CD4-positive, alpha-beta T cell (primary cell): ENCODE measurements at regions not wholly inside any gene's neighbourhood (a gene's known extent, or its start where the extent isn't known, plus 50 kb on each side); places are given as distances from the start of the nearest gene placed in this dataset.
"Not testable (repeated sequence)": the region's sequence is repeated elsewhere in the genome, so short reads cannot be mapped to it uniquely, and the experiment has no call there.

Source experiments
- ATAC-seq: fragments of 200-7000 bp; cut with Tn5 transposase; one replicate; pipeline ENCODE4 v1.10.0; 2022; ENCODE audit warnings: mild to moderate bottlenecking; ENCODE audit not compliant: poor library complexity
- CTCF ChIA-PET: fragments of 350-600 bp; sonication (Branson Sonifier 250); formaldehyde crosslinking; loops from one replicate; lab custom pipeline; 2021; ENCODE audit warnings: antibody characterized with exemption, inconsistent platforms; lab: Charles Lee
- POLR2A ChIA-PET: fragments of 350-600 bp; sonication (Branson Sonifier 250); formaldehyde crosslinking; loops from one replicate; lab custom pipeline; 2021; ENCODE audit warnings: antibody characterized with exemption, inconsistent platforms; lab: Charles Lee
- DNase-seq, 14 experiments: peaks; one replicate each; pipeline ENCODE4 v3.0.0-alpha.2; 2013 to 2020; ENCODE audit warnings: mixed read lengths in 2 of 14
- H3K27ac ChIP-seq, 2 donors: one replicate each; pipeline versions ENCODE4 v1.5.1 to v1.7.0; 2013; ENCODE audit warnings: low read length in 2 of 2, low read depth in 1 of 2, mild to moderate bottlenecking in 1 of 2
- H3K27me3 ChIP-seq, 2 experiments: 1 replicate in 1 of 2; 2 replicates in 1 of 2; pipeline versions ENCODE4 v1.6.1 to v1.7.0; 2013; ENCODE audit warnings: low read length in 2 of 2, control low read depth in 1 of 2, mild to moderate bottlenecking in 1 of 2, moderate library complexity in 1 of 2; ENCODE audit not compliant: insufficient read depth in 2 of 2, control insufficient read depth in 1 of 2
- H3K36me3 ChIP-seq: one replicate; pipeline ENCODE4 v1.6.1; 2013; ENCODE audit warnings: low read length, control low read depth; ENCODE audit not compliant: insufficient read depth
- H3K4me1 ChIP-seq: one replicate; pipeline ENCODE4 v1.6.1; 2013; ENCODE audit warnings: low read length, control low read depth; ENCODE audit not compliant: insufficient read depth
- H3K4me3 ChIP-seq: one replicate; pipeline ENCODE4 v1.5.1; 2013; ENCODE audit warnings: mild to moderate bottlenecking, low read length, moderate library complexity
- H3K9me3 ChIP-seq, 2 experiments: 1 replicate in 1 of 2; 2 replicates in 1 of 2; pipeline versions ENCODE4 v1.6.1 to v1.7.0; 2013; ENCODE audit warnings: low read length in 2 of 2, mild to moderate bottlenecking in 2 of 2, control low read depth in 1 of 2, moderate library complexity in 1 of 2; ENCODE audit not compliant: control insufficient read depth in 1 of 2, insufficient read depth in 1 of 2
- H3K27ac Mint-ChIP-seq: one replicate; pipeline ENCODE4 v1.8.0; 2020; ENCODE audit warnings: mixed read lengths
- H3K27me3 Mint-ChIP-seq: one replicate; pipeline ENCODE4 v1.8.0; 2021; ENCODE audit warnings: mixed read lengths
- H3K36me3 Mint-ChIP-seq: one replicate; pipeline ENCODE4 v1.8.0; 2021; ENCODE audit warnings: low read depth, mixed read lengths
- H3K4me1 Mint-ChIP-seq: one replicate; pipeline ENCODE4 v1.8.0; 2021; ENCODE audit warnings: low read depth, mixed read lengths
- H3K4me3 Mint-ChIP-seq: one replicate; pipeline ENCODE4 v1.8.0; 2020; ENCODE audit warnings: mild to moderate bottlenecking, mixed read lengths
- H3K9me3 Mint-ChIP-seq: one replicate; pipeline ENCODE4 v1.8.0; 2020; ENCODE audit warnings: mixed read lengths
- CTCF ChIP-seq: fragments of 200-600 bp; IDR thresholded peaks from one replicate; pipeline ENCODE4 v1.8.0; 2022; ENCODE audit warnings: antibody characterized with exemption, mild to moderate bottlenecking
- intact Hi-C, 2 experiments: fragments of 100-400 bp; cut with DNase I in 1 of 2; cut with micrococcal nuclease in 1 of 2; formaldehyde crosslinking; loops; one replicate each; pipeline versions ENCODE4 v1.15.1 to v1.9.0; 2023 to 2025; cut with DNase I, micrococcal nuclease

DNA sequence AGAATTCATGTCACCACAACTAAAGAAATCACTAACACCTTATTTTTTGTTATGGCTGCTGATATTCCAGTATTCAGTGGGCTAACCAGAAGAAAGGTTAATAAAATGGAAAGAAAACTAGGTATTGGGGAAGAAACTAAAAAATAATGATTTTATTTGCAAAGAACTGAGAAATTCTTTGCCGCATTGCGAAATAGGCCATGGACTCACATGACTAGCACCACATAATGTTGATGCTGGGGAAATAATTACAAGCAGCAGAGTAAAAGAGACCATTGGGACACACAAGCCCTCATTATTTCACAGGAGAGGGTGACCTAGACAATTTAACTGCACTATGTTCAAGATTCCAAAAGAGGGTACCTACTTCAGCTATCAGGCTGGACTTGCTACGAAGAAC is 1411.5 kb downstream of the SLITRK5 start:
- Mint-ChIP-seq H3K27me3 (no peaks in the 10 kb centered on the region), H3K36me3 (no peaks in the 10 kb centered on the region), H3K27ac (no peak overlapping the region), H3K4me1 (no peaks in the 10 kb centered on the region), H3K9me3 (no peaks in the 10 kb centered on the region), H3K4me3 (no peak overlapping the region)
- POLR2A ChIA-PET = no interaction called here
- Histone ChIP-seq H3K27ac (no peak overlapping the region), H3K36me3 (no peaks in the 10 kb centered on the region), H3K4me3 (no peak overlapping the region), H3K4me1 (no peaks in the 10 kb centered on the region), H3K27me3 (no peaks in the 10 kb centered on the region), H3K9me3 (peaks cover 0 to 4% of the 10 kb centered on the region in 2 experiments)
- ATAC-seq (no peak), DNase-seq (no peak)
- CTCF ChIA-PET = no interaction called here
- TF ChIP-seq CTCF = no peak
- intact Hi-C loops = no loop called here

- H3K4me3 Mint-ChIP-seq, H3K27me3 Mint-ChIP-seq, H3K27me3 ChIP-seq, H3K9me3 Mint-ChIP-seq, H3K4me3 ChIP-seq, H3K27ac ChIP-seq, H3K9me3 ChIP-seq, H3K36me3 ChIP-seq, intact Hi-C loops, ATAC-seq, CTCF ChIA-PET, H3K4me1 ChIP-seq, H3K27ac Mint-ChIP-seq, H3K36me3 Mint-ChIP-seq, POLR2A ChIA-PET, DNase-seq, H3K4me1 Mint-ChIP-seq: not testable (repeated sequence)
Observed at GRCh38 chr13:89088107-89088506, 1416.9 kb downstream of the SLITRK5 start.

- H3K4me3 ChIP-seq = no peak overlapping the region
- POLR2A ChIA-PET = no interaction called here
- ATAC-seq (no peak), DNase-seq (no peak)
- no peak overlapping the region for H3K27ac ChIP-seq
- Mint-ChIP-seq H3K9me3 (no peaks in the 10 kb centered on the region), H3K27ac (no peak overlapping the region), H3K27me3 (no peaks in the 10 kb centered on the region), H3K36me3 (no peaks in the 10 kb centered on the region), H3K4me1 (peaks cover 7% of the 10 kb centered on the region), H3K4me3 (no peak overlapping the region)
- no peaks in the 10 kb centered on the region for H3K4me1 ChIP-seq
- H3K9me3 ChIP-seq = no peaks in the 10 kb centered on the region
- intact Hi-C loops = no loop called here
- no peaks in the 10 kb centered on the region for H3K36me3 ChIP-seq
- H3K27me3 ChIP-seq = no peaks in the 10 kb centered on the region
- TF ChIP-seq CTCF = no peak
- CTCF ChIA-PET = no interaction called here
Observed at GRCh38 chr13:89097994-89098393, 1426.8 kb downstream of the SLITRK5 start.

DNA sequence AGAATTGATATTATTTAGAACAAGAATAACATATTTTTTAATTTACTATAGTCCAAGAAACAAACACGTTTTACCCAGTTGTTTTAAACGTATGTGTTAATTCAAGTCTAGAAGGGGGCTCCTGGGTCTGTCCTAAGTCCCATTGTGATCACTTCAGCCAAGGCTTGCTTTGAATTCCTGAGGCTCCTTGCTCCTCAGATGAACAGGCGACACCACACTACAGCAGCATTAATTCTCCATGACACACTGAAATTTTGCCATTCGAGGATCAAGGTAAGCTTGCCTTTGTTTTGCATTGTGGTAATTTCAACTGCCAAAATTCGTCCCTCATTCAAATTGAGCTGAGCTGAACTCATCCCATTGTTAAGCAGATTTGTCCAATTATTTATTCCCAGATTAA is 1442.6 kb downstream of the SLITRK5 start:
- H3K9me3 Mint-ChIP-seq = peaks cover 2% of the 10 kb centered on the region
- H3K4me3 ChIP-seq = no peak overlapping the region
- no peaks in the 10 kb centered on the region for H3K27me3 ChIP-seq
- H3K9me3 ChIP-seq = no peaks in the 10 kb centered on the region
- H3K4me3 Mint-ChIP-seq = no peak overlapping the region
- H3K4me1 Mint-ChIP-seq = no peaks in the 10 kb centered on the region
- ATAC-seq = no peak
- H3K4me1 ChIP-seq = no peaks in the 10 kb centered on the region
- intact Hi-C loops = no loop called here
- no peak overlapping the region for H3K27ac Mint-ChIP-seq
- H3K36me3 ChIP-seq = no peaks in the 10 kb centered on the region
- no peaks in the 10 kb centered on the region for H3K36me3 Mint-ChIP-seq
- no peaks in the 10 kb centered on the region for H3K27me3 Mint-ChIP-seq
- CTCF ChIA-PET = no interaction called here
- POLR2A ChIA-PET = no interaction called here
- no peak for TF ChIP-seq CTCF
- no peak for DNase-seq
- H3K27ac ChIP-seq = no peak overlapping the region
